KMS-11 (cell line): ENCODE measurements at regions not wholly inside any gene's neighbourhood (a gene's known extent, or its start where the extent isn't known, plus 50 kb on each side); places are given as distances from the start of the nearest gene placed in this dataset.

Experiments
- H2AFZ ChIP-seq: fragments of 200-600 bp; sonication (generic); 2 replicates; pipeline ENCODE4 v1.6.1; 2016; ENCODE audit warnings: antibody characterized with exemption, mixed run types, low read depth
- H3K27ac ChIP-seq: fragments of 200-600 bp; sonication (generic); 2 replicates; pipeline ENCODE4 v1.6.1; 2016; ENCODE audit warnings: mild to moderate bottlenecking, mixed run types
- H3K27me3 ChIP-seq: fragments of 200-600 bp; sonication (generic); 2 replicates; pipeline ENCODE4 v1.6.1; 2017; ENCODE audit warnings: mild to moderate bottlenecking, low read depth, mixed run types, moderate library complexity; ENCODE audit not compliant: insufficient read depth
- H3K36me3 ChIP-seq: fragments of 200-600 bp; sonication (generic); 2 replicates; pipeline ENCODE4 v1.6.1; 2017; ENCODE audit warnings: mild to moderate bottlenecking, mixed run types; ENCODE audit not compliant: insufficient read depth
- H3K4me1 ChIP-seq: fragments of 200-600 bp; sonication (generic); 2 replicates; pipeline ENCODE4 v1.6.1; 2016; ENCODE audit warnings: mild to moderate bottlenecking, low read depth, mixed run types; ENCODE audit not compliant: poor library complexity, severe bottlenecking
- H3K4me2 ChIP-seq: fragments of 200-600 bp; sonication (generic); 2 replicates; pipeline ENCODE4 v1.7.0; 2016; ENCODE audit warnings: mild to moderate bottlenecking, mixed run types
- H3K4me3 ChIP-seq: fragments of 200-600 bp; sonication (generic); IDR thresholded peaks from 2 replicates; pipeline ENCODE4 v1.6.1; 2017; ENCODE audit warnings: low read depth, low read length, mixed read lengths; ENCODE audit not compliant: insufficient read depth
- H3K79me2 ChIP-seq: fragments of 200-600 bp; sonication (generic); 2 replicates; pipeline ENCODE4 v1.6.1; 2016; ENCODE audit warnings: low read depth, mixed run types; ENCODE audit not compliant: insufficient read depth
- H3K9ac ChIP-seq: fragments of 200-600 bp; sonication (generic); 2 replicates; pipeline ENCODE4 v1.6.1; 2016; ENCODE audit warnings: mild to moderate bottlenecking, mixed run types
- H4K20me1 ChIP-seq: fragments of 200-600 bp; sonication (generic); 2 replicates; pipeline ENCODE4 v1.6.1; 2016; ENCODE audit warnings: mild to moderate bottlenecking, mixed run types; ENCODE audit not compliant: insufficient read depth
- TF ChIP-seq, protein P1 (sequence below): fragments of 200-600 bp; sonication (generic); conservative IDR thresholded peaks from 2 replicates; pipeline ENCODE4 v1.6.1; 2017; ENCODE audit warnings: low read depth, mild to moderate bottlenecking, antibody characterized with exemption, low read length, moderate library complexity, mixed read lengths

GRCh38 chr6:92329208-92329847 is 1090.0 kb downstream of the EPHA7 start:
- Histone ChIP-seq H3K4me1 (no peaks in the 10 kb centered on the region), H3K27ac (no peak overlapping the region), H3K9ac (no peak overlapping the region), H2AFZ (no peak overlapping the region), H3K4me2 (no peak overlapping the region), H4K20me1 (no peaks in the 10 kb centered on the region), H3K36me3 (no peaks in the 10 kb centered on the region), H3K27me3 (no peaks in the 10 kb centered on the region), H3K79me2 (no peaks in the 10 kb centered on the region), H3K4me3 (no peak overlapping the region)
- TF ChIP-seq, protein P1, sequence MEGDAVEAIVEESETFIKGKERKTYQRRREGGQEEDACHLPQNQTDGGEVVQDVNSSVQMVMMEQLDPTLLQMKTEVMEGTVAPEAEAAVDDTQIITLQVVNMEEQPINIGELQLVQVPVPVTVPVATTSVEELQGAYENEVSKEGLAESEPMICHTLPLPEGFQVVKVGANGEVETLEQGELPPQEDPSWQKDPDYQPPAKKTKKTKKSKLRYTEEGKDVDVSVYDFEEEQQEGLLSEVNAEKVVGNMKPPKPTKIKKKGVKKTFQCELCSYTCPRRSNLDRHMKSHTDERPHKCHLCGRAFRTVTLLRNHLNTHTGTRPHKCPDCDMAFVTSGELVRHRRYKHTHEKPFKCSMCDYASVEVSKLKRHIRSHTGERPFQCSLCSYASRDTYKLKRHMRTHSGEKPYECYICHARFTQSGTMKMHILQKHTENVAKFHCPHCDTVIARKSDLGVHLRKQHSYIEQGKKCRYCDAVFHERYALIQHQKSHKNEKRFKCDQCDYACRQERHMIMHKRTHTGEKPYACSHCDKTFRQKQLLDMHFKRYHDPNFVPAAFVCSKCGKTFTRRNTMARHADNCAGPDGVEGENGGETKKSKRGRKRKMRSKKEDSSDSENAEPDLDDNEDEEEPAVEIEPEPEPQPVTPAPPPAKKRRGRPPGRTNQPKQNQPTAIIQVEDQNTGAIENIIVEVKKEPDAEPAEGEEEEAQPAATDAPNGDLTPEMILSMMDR = no peak

DNA sequence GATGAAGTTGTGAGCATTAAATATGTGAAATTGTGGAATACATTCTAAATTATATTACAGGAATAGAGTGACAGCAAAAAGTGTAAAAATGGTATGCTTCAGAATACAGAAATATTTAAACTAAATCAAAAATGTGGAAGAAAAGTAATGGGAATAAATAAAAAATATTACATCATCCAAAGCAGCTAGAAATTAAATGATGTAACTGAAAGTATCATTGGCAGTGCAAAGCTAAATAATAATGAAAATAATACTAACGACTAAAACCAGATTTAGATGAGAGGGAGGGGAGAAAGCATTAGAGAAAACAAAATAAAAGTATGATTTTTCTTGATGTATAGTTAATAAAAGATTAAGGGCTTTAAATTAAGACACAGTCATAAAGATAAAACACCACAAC is 1104.0 kb downstream of the EPHA7 start:
- TF ChIP-seq, protein P1 = no peak
- Histone ChIP-seq H3K4me3 (no peak overlapping the region), H4K20me1 (no peaks in the 10 kb centered on the region), H3K27ac (no peak overlapping the region), H3K27me3 (no peaks in the 10 kb centered on the region), H3K4me2 (no peak overlapping the region), H3K9ac (no peak overlapping the region), H2AFZ (no peak overlapping the region), H3K4me1 (no peaks in the 10 kb centered on the region), H3K79me2 (no peaks in the 10 kb centered on the region), H3K36me3 (no peaks in the 10 kb centered on the region)

- H3K27me3 ChIP-seq = no peaks in the 10 kb centered on the region
- H4K20me1 ChIP-seq = no peaks in the 10 kb centered on the region
- no peaks in the 10 kb centered on the region for H3K79me2 ChIP-seq
- H3K27ac ChIP-seq = no peak overlapping the region
- H3K36me3 ChIP-seq = no peaks in the 10 kb centered on the region
- TF ChIP-seq, protein P1 = no peak
- no peak overlapping the region for H2AFZ ChIP-seq
- H3K4me2 ChIP-seq = no peak overlapping the region
- no peak overlapping the region for H3K4me3 ChIP-seq
- no peaks in the 10 kb centered on the region for H3K4me1 ChIP-seq
- no peak overlapping the region for H3K9ac ChIP-seq
These were observed 1122.3 kb downstream of the EPHA7 start for GRCh38 chr6:92297101-92297500.

GRCh38 chr6:92292067-92292466 is 1127.3 kb downstream of the EPHA7 start:
- H3K4me3 ChIP-seq = no peak overlapping the region
- H3K79me2 ChIP-seq = no peaks in the 10 kb centered on the region
- H3K4me1 ChIP-seq = no peaks in the 10 kb centered on the region
- no peak overlapping the region for H2AFZ ChIP-seq
- no peaks in the 10 kb centered on the region for H3K27me3 ChIP-seq
- H3K27ac ChIP-seq = no peak overlapping the region
- H3K9ac ChIP-seq = no peak overlapping the region
- TF ChIP-seq, protein P1 = no peak
- H3K36me3 ChIP-seq = no peaks in the 10 kb centered on the region
- no peaks in the 10 kb centered on the region for H4K20me1 ChIP-seq
- H3K4me2 ChIP-seq = no peak overlapping the region
